Head of caudate nucleus (tissue), 42 donors: ENCODE measurements at regions not wholly inside any gene's neighbourhood (a gene's known extent, or its start where the extent isn't known, plus 50 kb on each side); places are given as distances from the start of the nearest gene placed in this dataset.
"Not testable (repeated sequence)": the region's sequence is repeated elsewhere in the genome, so short reads cannot be mapped to it uniquely, and the experiment has no call there.

Experiments
- DNase-seq, 42 donors: peaks; one replicate each; pipeline versions ENCODE4 v3.0.0 to v3.0.0-alpha.2; 2020 to 2021; ENCODE audit warnings: mixed read lengths in 7 of 42
- intact Hi-C: fragments of 100-400 bp; cut with DNase I; formaldehyde crosslinking; loops from one replicate; pipeline ENCODE4 v1.15.0; 2022

- DNase-seq: no peak
- intact Hi-C loops: no loop called here
Measured at GRCh38 chr5:82446809-82447208, 168.7 kb upstream of the RPS23 start.

GRCh38 chr5:82445726-82446335, 167.7 kb upstream of the RPS23 start:
- intact Hi-C loops: no loop called here
- no peak for DNase-seq

DNA sequence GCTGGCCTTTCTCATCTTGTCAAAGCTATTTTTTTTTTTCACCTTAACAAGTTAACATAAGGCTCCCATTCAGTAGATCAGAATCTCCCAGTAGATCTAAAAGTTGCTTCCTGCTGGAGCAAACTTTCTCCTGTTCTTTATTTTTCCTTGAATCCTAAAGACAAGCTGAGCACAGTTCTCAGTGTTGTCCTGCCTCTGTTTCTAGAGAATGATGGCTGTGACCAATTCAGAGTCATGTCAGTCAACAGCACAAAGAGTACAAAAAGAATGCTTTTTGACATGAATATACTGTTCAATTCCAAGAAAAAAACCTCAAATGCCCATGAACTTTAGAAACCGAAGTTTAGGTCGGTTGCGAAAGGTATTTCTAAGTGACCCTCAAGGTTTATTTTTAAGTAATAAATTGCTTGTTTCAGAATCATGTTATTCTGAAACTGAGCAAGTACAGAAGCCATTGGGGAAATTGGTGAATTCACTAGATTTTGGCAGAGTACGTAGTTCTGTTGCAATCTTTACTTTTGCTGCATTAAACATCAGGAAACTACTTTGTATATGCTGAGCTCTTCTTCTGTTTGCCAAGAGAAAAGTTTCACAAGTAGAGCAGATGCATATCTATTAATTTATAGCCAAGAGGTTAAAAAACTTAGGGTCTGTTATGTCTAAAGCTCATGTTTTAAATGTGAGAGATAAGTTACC, 161.7 kb upstream of the RPS23 start:
- intact Hi-C loops: no loop called here
- DNase-seq: no peak

- intact Hi-C loops, DNase-seq: not testable (repeated sequence)
Measured at GRCh38 chr5:82437565-82437964, 159.4 kb upstream of the RPS23 start.

DNA sequence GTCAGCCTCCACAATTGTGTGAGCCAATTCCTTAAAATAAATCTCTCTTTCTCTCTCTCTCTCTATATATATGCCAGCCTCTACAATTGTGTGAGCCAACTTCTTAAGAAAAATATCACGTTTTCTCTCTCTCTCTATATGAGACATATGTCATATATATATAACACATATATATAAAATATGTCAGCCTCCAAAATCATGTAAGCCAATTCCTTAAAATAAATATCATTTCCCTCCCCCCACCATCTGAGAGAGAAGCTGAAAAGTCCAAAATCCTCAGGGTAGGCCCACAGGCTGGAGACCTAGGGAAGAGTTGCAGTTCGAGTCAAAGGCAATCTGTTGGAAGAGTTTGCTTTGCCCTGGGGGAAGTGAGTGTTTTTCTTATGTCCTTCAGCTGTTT, 158.1 kb upstream of the RPS23 start:
- intact Hi-C loops: no loop called here
- DNase-seq: no peak

GRCh38 chr5:82434696-82435660, 156.8 kb upstream of the RPS23 start:
- intact Hi-C loops, DNase-seq: not testable (repeated sequence)

GRCh38 chr5:82426464-82427154, 148.5 kb upstream of the RPS23 start:
- no peak for DNase-seq
- intact Hi-C loops: no loop called here

DNA sequence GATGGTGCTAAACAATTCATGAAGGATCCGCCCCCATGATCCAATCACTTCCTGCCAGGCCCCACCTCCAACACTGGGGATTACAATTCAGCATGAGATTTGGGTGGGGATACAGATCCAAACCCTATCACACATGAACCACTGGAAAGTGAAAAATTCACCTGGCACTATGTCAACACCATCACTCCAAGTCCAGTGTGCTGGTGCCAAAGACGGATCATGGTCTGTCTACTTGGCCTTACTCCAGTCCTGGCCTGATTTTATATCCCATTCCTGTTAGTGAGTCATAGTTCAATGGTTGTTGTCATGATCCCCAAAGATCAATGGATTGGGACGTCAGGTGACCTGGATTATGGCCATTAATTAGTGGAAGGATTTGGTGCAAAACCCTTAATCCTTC, 147.4 kb upstream of the RPS23 start:
- intact Hi-C loops: no loop called here
- no peak for DNase-seq

DNA sequence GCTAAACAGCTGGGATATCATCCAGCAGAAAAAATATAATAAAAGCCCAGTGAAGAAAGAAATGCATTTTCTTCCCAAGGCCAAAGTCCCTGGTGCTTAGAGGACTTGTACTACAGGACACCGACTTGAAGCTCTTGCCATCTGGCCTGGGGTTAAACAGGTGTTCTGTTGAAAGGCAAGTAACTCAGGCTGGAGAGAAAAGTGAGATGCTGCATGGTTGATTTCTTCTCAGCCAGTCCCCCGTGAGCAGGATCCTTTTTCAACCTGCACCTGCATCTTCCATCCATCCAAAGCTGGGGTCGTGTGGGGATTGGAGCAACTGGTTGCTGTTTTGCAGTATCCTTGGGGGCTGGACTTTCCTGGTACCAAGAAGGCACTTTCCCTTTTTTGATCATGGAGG, 146.1 kb upstream of the RPS23 start:
- intact Hi-C loops: no loop called here
- DNase-seq: no peak

- intact Hi-C loops: no loop called here
- no peak for DNase-seq
Measured at GRCh38 chr5:82422751-82423181, 144.6 kb upstream of the RPS23 start.

- intact Hi-C loops: no loop called here
- no peak for DNase-seq
Measured at GRCh38 chr5:82422001-82422740, 144.0 kb upstream of the RPS23 start.

GRCh38 chr5:82421119-82421518, 143.0 kb upstream of the RPS23 start:
- DNase-seq: no peak
- intact Hi-C loops: no loop called here

DNA sequence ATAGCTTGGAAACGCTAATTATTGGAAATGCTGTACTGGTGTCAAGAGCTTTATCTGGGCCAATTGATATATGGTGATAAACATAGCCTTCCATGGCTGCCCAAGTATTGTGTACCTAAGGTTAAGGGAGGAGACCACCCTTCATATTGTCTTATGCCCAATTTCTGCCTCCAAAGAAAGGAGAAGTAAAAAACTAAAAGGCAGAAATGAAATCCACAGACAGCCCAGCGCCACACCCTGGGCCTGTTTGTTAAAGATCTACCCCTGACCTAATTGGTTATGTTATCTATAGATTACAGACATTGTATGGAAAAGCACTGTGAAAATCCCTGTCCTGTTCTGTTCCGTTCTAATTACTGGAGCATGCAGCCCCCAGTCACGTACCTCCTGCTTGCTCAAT, 142.4 kb upstream of the RPS23 start:
- intact Hi-C loops, DNase-seq: not testable (repeated sequence)

GRCh38 chr5:82419559-82420332, 141.6 kb upstream of the RPS23 start:
- no peak for DNase-seq
- intact Hi-C loops: no loop called here

GRCh38 chr5:82418608-82418950, 140.4 kb upstream of the RPS23 start:
- intact Hi-C loops: no loop called here
- no peak for DNase-seq

- no peak for DNase-seq
- intact Hi-C loops: no loop called here
Measured at GRCh38 chr5:82417776-82418607, 139.8 kb upstream of the RPS23 start.

GRCh38 chr5:82416512-82416911, 138.4 kb upstream of the RPS23 start:
- intact Hi-C loops: no loop called here
- DNase-seq: no peak
